Transverse colon (tissue), 4 donors: ENCODE measurements at regions not wholly inside any gene's neighbourhood (a gene's known extent, or its start where the extent isn't known, plus 50 kb on each side); places are given as distances from the start of the nearest gene placed in this dataset.

Experiments used
- DNase-seq: peaks from one replicate; pipeline ENCODE4 v3.0.0-alpha.2; 2019
- H3K27ac ChIP-seq, 4 donors: fragments of 200-600 bp; sonication (generic); 2 replicates each; pipeline ENCODE4 v1.5.1; 2016 to 2018; ENCODE audit warnings: inconsistent platforms in 4 of 4
- H3K27me3 ChIP-seq: fragments of 200-600 bp; sonication (generic); 2 replicates; pipeline ENCODE4 v1.5.1; 2017; ENCODE audit warnings: inconsistent platforms
- H3K36me3 ChIP-seq, 4 donors: fragments of 200-600 bp; sonication (generic); 2 replicates each; pipeline ENCODE4 v1.5.1; 2017 to 2019; ENCODE audit warnings: inconsistent platforms in 4 of 4
- H3K4me1 ChIP-seq, 4 donors: fragments of 200-600 bp; sonication (generic); 2 replicates each; pipeline ENCODE4 v1.5.1; 2017 to 2020; ENCODE audit warnings: inconsistent platforms in 4 of 4
- H3K4me3 ChIP-seq, 4 donors: fragments of 200-600 bp; sonication (generic); 1 replicate in 1 of 4; 2 replicates in 3 of 4; pipeline versions ENCODE4 v1.5.1 to v1.6.1; 2017 to 2019; ENCODE audit warnings: inconsistent platforms in 4 of 4
- H3K9me3 ChIP-seq, 2 donors: fragments of 200-600 bp; sonication (generic); 2 replicates each; pipeline ENCODE4 v1.5.1; 2017 to 2019; ENCODE audit warnings: inconsistent platforms in 2 of 2
- EP300 ChIP-seq: sonication (generic); formaldehyde crosslinking; IDR thresholded peaks from one replicate; pipeline ENCODE4 v1.6.1; 2017; ENCODE audit warnings: antibody characterized with exemption, low read depth
- POLR2A ChIP-seq: fragments of 450-650 bp; IDR thresholded peaks from one replicate; pipeline ENCODE4 v1.6.1; 2016; ENCODE audit warnings: antibody characterized with exemption, mild to moderate bottlenecking, moderate library complexity
- POLR2AphosphoS5 ChIP-seq, 3 donors: sonication (generic); formaldehyde crosslinking; IDR thresholded peaks; one replicate each; pipeline ENCODE4 v1.6.1; 2016; ENCODE audit warnings: antibody characterized with exemption in 3 of 3
- WGBS, 2 donors: methylation state at CpG; one replicate each; pipeline ENCODE4 v1.1.5; 2018; ENCODE audit warnings: low coverage in 1 of 2; 5-methylcytosine and 5-hydroxymethylcytosine counted together
- in situ Hi-C, 4 donors: fragments of 200-750 bp; cut with MboI; loops; one replicate each; pipeline versions ENCODE4 v1.15.0 to v1.15.1; 2017; ENCODE audit warnings: low sequenced_read_pairs in 3 of 4, low pct_ligation_motif_present in 1 of 4, low pct_unique_long_range_greater_than_20kb in 1 of 4
- intact Hi-C: fragments of 100-400 bp; cut with DNase I; formaldehyde crosslinking; loops from one replicate; pipeline ENCODE4 v1.15.1; 2023; ENCODE audit warnings: low total_unique reads
- TF ChIP-seq, protein P1 (sequence below), 5 experiments: fragments of 200-600 bp in 3 of 5; fragments of 450-650 bp in 2 of 5; sonication (generic) in 3 of 5; IDR thresholded peaks; 1 replicate in 2 of 5; 2 replicates in 3 of 5; pipeline ENCODE4 v1.5.1; 2016 to 2017; ENCODE audit warnings: antibody characterized with exemption in 5 of 5, inconsistent platforms in 3 of 5, mild to moderate bottlenecking in 2 of 5, moderate library complexity in 1 of 5

DNA sequence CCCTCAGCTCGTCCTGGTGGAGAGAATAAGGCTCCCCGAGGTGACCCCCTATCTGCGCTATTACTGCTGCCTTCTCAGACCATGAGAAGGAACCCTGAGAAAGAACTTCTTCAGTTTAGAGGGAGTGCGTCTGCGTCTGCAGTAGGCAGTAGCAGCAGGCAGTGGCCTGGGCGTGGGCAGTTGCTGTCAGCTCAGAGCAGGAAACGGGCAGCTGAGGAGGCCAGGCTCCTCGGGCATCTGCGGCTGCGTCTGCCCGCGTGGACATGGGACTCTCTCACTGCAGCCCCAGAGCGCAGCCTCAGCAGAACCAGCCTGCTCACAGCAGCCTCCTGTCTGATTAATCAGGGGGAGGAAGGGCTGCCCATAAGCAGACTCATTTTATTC is 49.8 kb upstream of the FCN1 start:
- H3K4me3 ChIP-seq = no peak overlapping the region
- intact Hi-C loops = no loop called here
- H3K36me3 ChIP-seq = no peaks in the 10 kb centered on the region
- in situ Hi-C loops = no loop called here
- no peak for DNase-seq
- no peak overlapping the region for H3K27ac ChIP-seq
- TF ChIP-seq, protein P1, sequence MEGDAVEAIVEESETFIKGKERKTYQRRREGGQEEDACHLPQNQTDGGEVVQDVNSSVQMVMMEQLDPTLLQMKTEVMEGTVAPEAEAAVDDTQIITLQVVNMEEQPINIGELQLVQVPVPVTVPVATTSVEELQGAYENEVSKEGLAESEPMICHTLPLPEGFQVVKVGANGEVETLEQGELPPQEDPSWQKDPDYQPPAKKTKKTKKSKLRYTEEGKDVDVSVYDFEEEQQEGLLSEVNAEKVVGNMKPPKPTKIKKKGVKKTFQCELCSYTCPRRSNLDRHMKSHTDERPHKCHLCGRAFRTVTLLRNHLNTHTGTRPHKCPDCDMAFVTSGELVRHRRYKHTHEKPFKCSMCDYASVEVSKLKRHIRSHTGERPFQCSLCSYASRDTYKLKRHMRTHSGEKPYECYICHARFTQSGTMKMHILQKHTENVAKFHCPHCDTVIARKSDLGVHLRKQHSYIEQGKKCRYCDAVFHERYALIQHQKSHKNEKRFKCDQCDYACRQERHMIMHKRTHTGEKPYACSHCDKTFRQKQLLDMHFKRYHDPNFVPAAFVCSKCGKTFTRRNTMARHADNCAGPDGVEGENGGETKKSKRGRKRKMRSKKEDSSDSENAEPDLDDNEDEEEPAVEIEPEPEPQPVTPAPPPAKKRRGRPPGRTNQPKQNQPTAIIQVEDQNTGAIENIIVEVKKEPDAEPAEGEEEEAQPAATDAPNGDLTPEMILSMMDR (IDR thresholded peaks at IDR 0.05) = no peak
- TF ChIP-seq POLR2A (no peak), POLR2AphosphoS5 (IDR thresholded peaks at IDR 0.05) (no peak), EP300 (no peak)
- no peaks in the 10 kb centered on the region for H3K9me3 ChIP-seq
- WGBS, 2 donors = 54% methylated on average over 13 of the region's 13 CpGs; no CpG with 5 or more reads in 1 of the 2 donors
- H3K4me1 ChIP-seq = no peaks in the 10 kb centered on the region
- H3K27me3 ChIP-seq = peaks cover 27% of the 10 kb centered on the region

DNA sequence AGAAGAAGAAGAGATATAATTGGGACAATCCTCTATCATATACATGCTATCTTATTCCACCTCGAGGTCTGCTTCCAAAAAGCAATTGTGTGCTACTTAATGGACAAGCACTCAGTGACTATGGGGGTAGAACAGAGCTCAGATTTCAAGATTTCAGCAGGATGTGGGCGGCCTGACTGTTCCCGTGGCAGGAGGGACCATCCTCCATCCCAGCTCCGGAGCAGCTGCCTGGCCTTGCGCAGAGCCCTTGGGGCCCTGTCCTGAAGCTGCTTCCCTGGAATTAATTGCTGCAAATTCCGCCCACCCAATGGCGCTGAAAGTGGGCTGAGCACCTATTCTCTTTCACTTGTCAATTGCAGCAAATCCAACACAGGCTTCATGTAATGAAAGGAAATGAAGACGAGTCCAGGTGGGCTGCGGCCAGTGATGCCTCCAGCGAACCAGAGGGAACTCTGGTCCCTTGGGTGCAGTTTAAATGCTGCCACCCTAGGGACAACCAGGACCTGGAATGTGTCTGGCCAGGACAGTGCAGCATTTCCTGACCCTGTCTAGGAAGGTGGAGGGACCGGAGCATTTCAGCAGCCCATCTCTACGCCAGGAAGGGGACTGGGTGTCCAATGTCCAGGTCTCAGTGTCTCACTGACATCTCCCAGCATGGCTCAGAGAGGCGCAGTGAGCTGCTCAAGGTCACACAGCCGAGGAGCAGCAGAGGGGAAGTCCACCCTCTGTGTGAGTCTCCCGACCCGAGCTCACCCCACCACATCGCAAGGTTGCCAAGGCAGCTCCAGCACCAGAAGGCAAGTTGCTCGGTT is 50.5 kb upstream of the FCN1 start:
- TF ChIP-seq EP300 (no peak), POLR2A (no peak), POLR2AphosphoS5 (IDR thresholded peaks at IDR 0.05) (no peak)
- TF ChIP-seq, protein P1 (IDR thresholded peaks at IDR 0.05) = no peak
- H3K27me3 ChIP-seq = peaks cover 25% of the 10 kb centered on the region
- DNase-seq = no peak

DNA sequence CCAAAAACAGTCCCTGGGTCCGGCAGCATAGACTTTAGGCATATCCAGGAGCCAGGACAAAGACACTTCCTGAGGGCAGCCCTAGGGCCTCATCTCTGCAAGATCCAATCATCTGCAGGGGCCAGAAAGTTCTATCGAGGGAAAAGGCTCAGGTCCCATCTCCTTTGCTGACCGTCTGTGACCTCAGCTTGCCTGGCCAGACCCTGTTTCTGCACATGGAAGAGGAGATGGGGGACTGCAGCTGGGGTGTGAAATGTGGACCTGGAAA is 51.0 kb upstream of the FCN1 start:
- Histone ChIP-seq H3K4me3 (no peak overlapping the region), H3K27me3 (peaks cover 25% of the 10 kb centered on the region), H3K36me3 (no peaks in the 10 kb centered on the region), H3K27ac (no peak overlapping the region), H3K4me1 (no peaks in the 10 kb centered on the region), H3K9me3 (no peaks in the 10 kb centered on the region)
- no peak for DNase-seq
- WGBS, 2 donors = 81% methylated on average over 3 of the region's 3 CpGs; no CpG with 5 or more reads in 1 of the 2 donors
- TF ChIP-seq POLR2A = no peak
- TF ChIP-seq, protein P1 (IDR thresholded peaks at IDR 0.05) = no peak
- no peak for TF ChIP-seq EP300
- no peak for TF ChIP-seq POLR2AphosphoS5 (IDR thresholded peaks at IDR 0.05)
- intact Hi-C loops = no loop called here
- in situ Hi-C loops = no loop called here

More for the DNA sequence above, 50.5 kb upstream of the FCN1 start:
- intact Hi-C loops = no loop called here
- 8 to 56% methylated on average over 1 to 18 of the region's 18 CpGs for WGBS, 2 donors
- Histone ChIP-seq H3K36me3 (no peaks in the 10 kb centered on the region), H3K4me3 (no peak overlapping the region), H3K27ac (no peak overlapping the region), H3K4me1 (no peaks in the 10 kb centered on the region), H3K9me3 (no peaks in the 10 kb centered on the region)
- in situ Hi-C loops = no loop called here

DNA sequence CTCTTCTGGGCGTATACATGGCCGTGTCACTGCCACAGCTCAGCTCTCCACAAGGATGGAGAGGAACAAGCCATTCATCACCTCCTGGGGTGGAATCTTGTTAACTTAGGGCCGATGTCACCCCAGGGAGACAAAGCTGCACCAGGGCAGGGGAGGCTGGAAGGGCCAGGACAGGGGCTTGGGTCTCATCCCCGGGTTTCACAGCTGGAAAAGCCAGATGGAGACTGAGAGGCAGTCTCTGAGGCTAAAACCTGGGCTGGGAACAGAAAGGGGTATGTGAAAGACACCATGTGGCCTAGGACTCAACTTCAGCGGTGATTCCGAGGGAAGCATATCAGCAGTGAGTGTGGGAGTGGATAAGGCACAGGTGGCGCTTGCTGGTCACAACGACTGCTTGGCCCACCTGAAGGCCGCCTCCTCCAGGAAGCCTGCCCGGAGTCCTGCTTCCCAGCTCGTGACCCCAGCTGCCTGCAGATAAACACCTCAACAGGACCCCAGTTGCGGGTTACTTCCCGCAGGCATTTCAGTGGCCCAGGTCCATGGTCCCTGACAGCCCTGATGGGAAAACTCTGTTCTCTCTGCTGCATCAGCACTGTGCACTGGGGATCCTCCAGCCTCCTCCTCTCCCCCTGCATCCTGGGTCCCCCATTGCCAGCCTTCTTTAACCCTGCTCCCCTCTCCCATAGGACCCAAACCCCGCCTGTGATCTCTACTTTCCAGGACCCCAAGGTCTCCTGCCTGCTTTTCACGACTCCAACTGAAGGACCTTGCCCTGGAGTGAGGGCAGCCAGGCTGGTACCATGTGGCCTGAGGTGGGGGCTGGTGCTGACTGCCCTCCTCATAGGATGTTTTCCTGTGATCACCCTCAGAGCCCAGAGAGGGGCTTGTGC is 51.7 kb upstream of the FCN1 start:
- TF ChIP-seq EP300 (no peak), POLR2AphosphoS5 (IDR thresholded peaks at IDR 0.05) (no peak), POLR2A (no peak)
- TF ChIP-seq, protein P1 (IDR thresholded peaks at IDR 0.05) = no peak
- H3K36me3 ChIP-seq = no peaks in the 10 kb centered on the region
- H3K9me3 ChIP-seq = no peaks in the 10 kb centered on the region
- 80 to 81% methylated on average over 2 to 15 of the region's 15 CpGs for WGBS, 2 donors
- intact Hi-C loops = no loop called here
- peaks cover 25% of the 10 kb centered on the region for H3K27me3 ChIP-seq
- H3K4me3 ChIP-seq = no peak overlapping the region
- no peaks in the 10 kb centered on the region for H3K4me1 ChIP-seq
- no peak for DNase-seq
- in situ Hi-C loops = no loop called here
- no peak overlapping the region for H3K27ac ChIP-seq
